ENCODE measurements at regions not wholly inside any gene's neighbourhood (a gene's known extent, or its start where the extent isn't known, plus 50 kb on each side); places are given as distances from the start of the nearest gene placed in this dataset.

GRCh38 chr1:66450043-66450514 is 83.9 kb upstream of the SGIP1 start:
- peak overlapping the region; percentile 31 for H3K27ac Mint-ChIP-seq
- peaks cover 36% of the 10 kb centered on the region for H3K4me1 Mint-ChIP-seq
- no peak for DNase-seq (ENCODE audit: low spot score in 2 of 2, unreplicated experiment in 2 of 2)
- no peak for TF ChIP-seq CTCF (IDR thresholded peaks at IDR 0.05; ENCODE audit: unreplicated experiment)
- H3K36me3 Mint-ChIP-seq = no peaks in the 10 kb centered on the region
- no peaks in the 10 kb centered on the region for H3K9me3 Mint-ChIP-seq
- no peak overlapping the region for H3K4me3 Mint-ChIP-seq
- H3K27me3 Mint-ChIP-seq (ENCODE audit: low read depth) = peaks cover 5% of the 10 kb centered on the region

- H3K27me3 Mint-ChIP-seq (ENCODE audit: low read depth) = peaks cover 5% of the 10 kb centered on the region
- H3K36me3 Mint-ChIP-seq = no peaks in the 10 kb centered on the region
- no peak overlapping the region for H3K27ac Mint-ChIP-seq
- peaks cover 28% of the 10 kb centered on the region for H3K4me1 Mint-ChIP-seq
- no peak overlapping the region for H3K4me3 Mint-ChIP-seq
- TF ChIP-seq CTCF (IDR thresholded peaks at IDR 0.05; ENCODE audit: unreplicated experiment) = no peak
- DNase-seq (ENCODE audit: low spot score in 2 of 2, unreplicated experiment in 2 of 2) = no peak
- no peaks in the 10 kb centered on the region for H3K9me3 Mint-ChIP-seq
These were observed 83.1 kb upstream of the SGIP1 start for GRCh38 chr1:66450847-66451246.

- Mint-ChIP-seq H3K27ac (no peak overlapping the region), H3K4me1 (peaks cover 21% of the 10 kb centered on the region), H3K27me3 (ENCODE audit: low read depth) (peaks cover 5% of the 10 kb centered on the region), H3K4me3 (no peak overlapping the region), H3K9me3 (no peaks in the 10 kb centered on the region), H3K36me3 (no peaks in the 10 kb centered on the region)
- TF ChIP-seq CTCF (IDR thresholded peaks at IDR 0.05; ENCODE audit: unreplicated experiment) = no peak
- no peak for DNase-seq (ENCODE audit: low spot score in 2 of 2, unreplicated experiment in 2 of 2)
These were observed 81.8 kb upstream of the SGIP1 start for GRCh38 chr1:66452162-66452561.

GRCh38 chr1:66452982-66453381 is 81.0 kb upstream of the SGIP1 start:
- peaks cover 4% of the 10 kb centered on the region for H3K9me3 Mint-ChIP-seq
- peaks cover 2% of the 10 kb centered on the region for H3K27me3 Mint-ChIP-seq (ENCODE audit: low read depth)
- DNase-seq (ENCODE audit: low spot score in 2 of 2, unreplicated experiment in 2 of 2) = no peak
- H3K4me3 Mint-ChIP-seq = no peak overlapping the region
- peaks cover 21% of the 10 kb centered on the region for H3K4me1 Mint-ChIP-seq
- no peak overlapping the region for H3K27ac Mint-ChIP-seq
- no peak for TF ChIP-seq CTCF (IDR thresholded peaks at IDR 0.05; ENCODE audit: unreplicated experiment)
- H3K36me3 Mint-ChIP-seq = no peaks in the 10 kb centered on the region

- Mint-ChIP-seq H3K4me1 (peaks cover 4% of the 10 kb centered on the region), H3K36me3 (peaks cover 4% of the 10 kb centered on the region), H3K27me3 (ENCODE audit: low read depth) (no peaks in the 10 kb centered on the region), H3K9me3 (peaks cover 16% of the 10 kb centered on the region), H3K27ac (no peak overlapping the region), H3K4me3 (no peak overlapping the region)
- TF ChIP-seq CTCF (IDR thresholded peaks at IDR 0.05; ENCODE audit: unreplicated experiment) = no peak
- DNase-seq (ENCODE audit: low spot score in 2 of 2, unreplicated experiment in 2 of 2) = no peak
These were observed 78.5 kb upstream of the SGIP1 start for GRCh38 chr1:66455446-66455845.

- no peak overlapping the region for H3K27ac Mint-ChIP-seq
- H3K4me3 Mint-ChIP-seq = no peak overlapping the region
- no peak for TF ChIP-seq CTCF (IDR thresholded peaks at IDR 0.05; ENCODE audit: unreplicated experiment)
- H3K9me3 Mint-ChIP-seq = peaks cover 50% of the 10 kb centered on the region
- no peak for DNase-seq (ENCODE audit: low spot score in 2 of 2, unreplicated experiment in 2 of 2)
- H3K4me1 Mint-ChIP-seq = no peaks in the 10 kb centered on the region
- no peaks in the 10 kb centered on the region for H3K27me3 Mint-ChIP-seq (ENCODE audit: low read depth)
- peaks cover 5% of the 10 kb centered on the region for H3K36me3 Mint-ChIP-seq
These were observed 73.2 kb upstream of the SGIP1 start for GRCh38 chr1:66460776-66461175.

All from mesothelial cell of epicardium (in vitro differentiated cells).